Choroid plexus epithelial cell (primary cell): ENCODE measurements at regions not wholly inside any gene's neighbourhood (a gene's known extent, or its start where the extent isn't known, plus 50 kb on each side); places are given as distances from the start of the nearest gene placed in this dataset.

ENCODE experiments used
- DNase-seq: peaks from one replicate; pipeline ENCODE4 v3.0.0-alpha.2; 2010; ENCODE audit warnings: low read depth
- H3K4me3 ChIP-seq: 2 replicates; pipeline ENCODE4 v1.5.1; 2011; ENCODE audit warnings: low read depth, mild to moderate bottlenecking, control low read depth, low read length, moderate library complexity
- CTCF ChIP-seq: conservative IDR thresholded peaks from 2 replicates; pipeline ENCODE4 v1.5.1; 2011; ENCODE audit warnings: low read depth, mild to moderate bottlenecking, control low read depth, inconsistent platforms, low read length, moderate library complexity

- no peak for TF ChIP-seq CTCF
- no peak overlapping the region for H3K4me3 ChIP-seq
- no peak for DNase-seq
Observed at GRCh38 chr7:3201306-3201705, 99.7 kb upstream of the SDK1 start.

- no peak for DNase-seq
- H3K4me3 ChIP-seq = no peak overlapping the region
- TF ChIP-seq CTCF = no peak
Observed at GRCh38 chr7:3201937-3202710, 98.9 kb upstream of the SDK1 start.

- no peak for DNase-seq
- no peak for TF ChIP-seq CTCF
- no peak overlapping the region for H3K4me3 ChIP-seq
Observed at GRCh38 chr7:3204526-3204925, 96.5 kb upstream of the SDK1 start.

GRCh38 chr7:3206101-3206500, 95.0 kb upstream of the SDK1 start:
- no peak for TF ChIP-seq CTCF
- DNase-seq = no peak
- H3K4me3 ChIP-seq = no peak overlapping the region

GRCh38 chr7:3206771-3207191, 94.3 kb upstream of the SDK1 start:
- no peak for DNase-seq
- H3K4me3 ChIP-seq = no peak overlapping the region
- no peak for TF ChIP-seq CTCF

GRCh38 chr7:3207387-3207902, 93.6 kb upstream of the SDK1 start:
- no peak overlapping the region for H3K4me3 ChIP-seq
- no peak for DNase-seq
- TF ChIP-seq CTCF = no peak

GRCh38 chr7:3210531-3210930, 90.5 kb upstream of the SDK1 start:
- TF ChIP-seq CTCF = no peak
- no peak for DNase-seq
- H3K4me3 ChIP-seq = no peak overlapping the region
